Astrocyte (in vitro differentiated cells and primary cell): ENCODE measurements at regions not wholly inside any gene's neighbourhood (a gene's known extent, or its start where the extent isn't known, plus 50 kb on each side); places are given as distances from the start of the nearest gene placed in this dataset.
A peak's percentile ranks its signal among the peaks of the same experiment; 100 is the strongest.

Source experiments
- DNase-seq: peaks from one replicate; pipeline ENCODE4 v3.0.0-alpha.2; 2010; ENCODE audit warnings: low read depth
- FAIRE-seq: peaks from 2 replicates; lab custom pipeline; 2011; peaks lifted over from hg19 to GRCh38; lab: Jason Lieb, UNC
- H2AFZ ChIP-seq: 2 replicates; pipeline ENCODE4 v1.6.0; 2012; ENCODE audit warnings: low read depth, low read length, inconsistent platforms
- H3K27ac ChIP-seq: 2 replicates; pipeline ENCODE4 v1.5.1; 2011; ENCODE audit warnings: low read depth, low read length, inconsistent platforms
- H3K27me3 ChIP-seq: 2 replicates; pipeline ENCODE4 v1.6.0; 2011; ENCODE audit warnings: low read length, inconsistent platforms; ENCODE audit not compliant: insufficient read depth
- H3K36me3 ChIP-seq: 2 replicates; pipeline ENCODE4 v1.5.1; 2011; ENCODE audit warnings: low read length, inconsistent platforms; ENCODE audit not compliant: insufficient read depth
- H3K4me1 ChIP-seq: 2 replicates; pipeline ENCODE4 v1.5.1; 2011; ENCODE audit warnings: low read length, inconsistent platforms; ENCODE audit not compliant: insufficient read depth
- H3K4me2 ChIP-seq: 2 replicates; pipeline ENCODE4 v1.6.0; 2012; ENCODE audit warnings: low read length, inconsistent platforms
- H3K4me3 ChIP-seq: 2 replicates; pipeline ENCODE4 v1.5.1; 2011; ENCODE audit warnings: low read depth, mild to moderate bottlenecking, low read length, inconsistent platforms; ENCODE audit not compliant: insufficient read depth
- H3K79me2 ChIP-seq: 2 replicates; pipeline ENCODE4 v1.6.0; 2012; ENCODE audit warnings: mild to moderate bottlenecking, low read length, inconsistent platforms; ENCODE audit not compliant: insufficient read depth
- H3K9ac ChIP-seq: 2 replicates; pipeline ENCODE4 v1.6.0; 2012; ENCODE audit warnings: mild to moderate bottlenecking, low read length, inconsistent platforms
- H3K9me3 ChIP-seq: 2 replicates; pipeline ENCODE4 v1.5.1; 2012; ENCODE audit warnings: low read depth, mild to moderate bottlenecking, low read length, inconsistent platforms; ENCODE audit not compliant: insufficient read depth
- H4K20me1 ChIP-seq: 2 replicates; pipeline ENCODE4 v1.6.0; 2012; ENCODE audit warnings: low read length, inconsistent platforms; ENCODE audit not compliant: insufficient read depth
- H3K27ac Mint-ChIP-seq: one replicate; pipeline ENCODE4 v1.8.0; 2021; ENCODE audit warnings: mild to moderate bottlenecking, mixed read lengths; ENCODE audit not compliant: unreplicated experiment
- H3K27me3 Mint-ChIP-seq: one replicate; pipeline ENCODE4 v1.8.0; 2021; ENCODE audit warnings: low read depth, mixed read lengths; ENCODE audit not compliant: unreplicated experiment
- H3K36me3 Mint-ChIP-seq: one replicate; pipeline ENCODE4 v1.8.0; 2021; ENCODE audit warnings: low read depth, mixed read lengths; ENCODE audit not compliant: unreplicated experiment
- H3K4me1 Mint-ChIP-seq: one replicate; pipeline ENCODE4 v1.8.0; 2021; ENCODE audit warnings: low read depth, mixed read lengths; ENCODE audit not compliant: unreplicated experiment
- H3K4me3 Mint-ChIP-seq: one replicate; pipeline ENCODE4 v1.8.0; 2021; ENCODE audit warnings: mild to moderate bottlenecking, moderate library complexity, mixed read lengths; ENCODE audit not compliant: unreplicated experiment
- H3K9me3 Mint-ChIP-seq: one replicate; pipeline ENCODE4 v1.8.0; 2021; ENCODE audit warnings: mild to moderate bottlenecking, mixed read lengths; ENCODE audit not compliant: unreplicated experiment
- CTCF ChIP-seq: IDR thresholded peaks from 2 replicates; pipeline ENCODE4 v1.5.1; 2011; ENCODE audit warnings: low read depth, mild to moderate bottlenecking, inconsistent platforms, low read length, moderate library complexity; ENCODE audit not compliant: insufficient read depth
- EZH2 ChIP-seq: IDR thresholded peaks from 2 replicates; pipeline ENCODE4 v1.6.1; 2012; ENCODE audit warnings: mild to moderate bottlenecking, low read length, inconsistent platforms; ENCODE audit not compliant: insufficient read depth

GRCh38 chr12:107929436-107929835 is 154.9 kb downstream of the ASCL4 start:
- H4K20me1 ChIP-seq: no peaks in the 10 kb centered on the region
- Mint-ChIP-seq H3K27me3 (peaks cover 8% of the 10 kb centered on the region), H3K27ac (no peak overlapping the region), H3K4me3 (no peak overlapping the region), H3K4me1 (no peaks in the 10 kb centered on the region), H3K36me3 (no peaks in the 10 kb centered on the region), H3K9me3 (no peaks in the 10 kb centered on the region)
- no peak overlapping the region for H2AFZ ChIP-seq
- H3K4me2 ChIP-seq: no peak overlapping the region
- DNase-seq: peak; percentile 22
- no peaks in the 10 kb centered on the region for H3K4me1 ChIP-seq
- TF ChIP-seq EZH2 (no peak), CTCF (peak; percentile 29)
- peaks cover 3% of the 10 kb centered on the region for H3K27me3 ChIP-seq
- H3K4me3 ChIP-seq: no peak overlapping the region
- no peaks in the 10 kb centered on the region for H3K79me2 ChIP-seq
- no peak overlapping the region for H3K27ac ChIP-seq
- H3K9me3 ChIP-seq: no peaks in the 10 kb centered on the region
- no peaks in the 10 kb centered on the region for H3K36me3 ChIP-seq
- no peak overlapping the region for H3K9ac ChIP-seq
- FAIRE-seq: no peak

GRCh38 chr12:107931761-107932160 is 157.3 kb downstream of the ASCL4 start:
- no peak overlapping the region for H3K4me3 Mint-ChIP-seq
- no peak for FAIRE-seq

More at GRCh38 chr12:107931761-107932160, 157.3 kb downstream of the ASCL4 start:
- Histone ChIP-seq H3K27me3 (peaks cover 3% of the 10 kb centered on the region), H3K9ac (no peak overlapping the region), H3K9me3 (no peaks in the 10 kb centered on the region), H2AFZ (no peak overlapping the region), H3K4me2 (no peak overlapping the region), H3K27ac (no peak overlapping the region), H3K79me2 (no peaks in the 10 kb centered on the region), H3K4me3 (no peak overlapping the region), H4K20me1 (no peaks in the 10 kb centered on the region), H3K4me1 (no peaks in the 10 kb centered on the region), H3K36me3 (no peaks in the 10 kb centered on the region)
- TF ChIP-seq CTCF (no peak), EZH2 (no peak)
- H3K27me3 Mint-ChIP-seq: peaks cover 8% of the 10 kb centered on the region
- no peak for DNase-seq
- no peaks in the 10 kb centered on the region for H3K36me3 Mint-ChIP-seq
- no peaks in the 10 kb centered on the region for H3K9me3 Mint-ChIP-seq
- H3K4me1 Mint-ChIP-seq: no peaks in the 10 kb centered on the region
- no peak overlapping the region for H3K27ac Mint-ChIP-seq
